HepG2 (cell line): ENCODE measurements at regions not wholly inside any gene's neighbourhood (a gene's known extent, or its start where the extent isn't known, plus 50 kb on each side); places are given as distances from the start of the nearest gene placed in this dataset.

Source experiments
- CREB1 ChIP-seq, 2 experiments: fragments of 450-650 bp in 1 of 2; IDR thresholded peaks; 2 replicates each; pipeline ENCODE4 v1.6.1; 2016 to 2017; ENCODE audit warnings: control low read depth in 1 of 2, mild to moderate bottlenecking in 1 of 2, missing compliant biosample characterization in 1 of 2, missing genetic modification characterization in 1 of 2
- FOSL1 ChIP-seq: sonication (generic); formaldehyde crosslinking; IDR thresholded peaks from 2 replicates; pipeline ENCODE4 v1.9.0; 2021; ENCODE audit warnings: missing genetic modification reagents, borderline replicate concordance
- KLF16 ChIP-seq, 2 experiments: sonication (generic) in 1 of 2; formaldehyde crosslinking in 1 of 2; IDR thresholded peaks; 2 replicates each; pipeline versions ENCODE4 v1.6.1 to v1.8.0; 2016 to 2023; ENCODE audit warnings: missing genetic modification reagents in 2 of 2, missing compliant biosample characterization in 1 of 2
- MBD4 ChIP-seq: IDR thresholded peaks from 2 replicates; pipeline ENCODE4 v1.6.1; 2012; ENCODE audit warnings: low read length, inconsistent platforms, borderline replicate concordance
- NFKBIZ ChIP-seq: IDR thresholded peaks from 2 replicates; pipeline ENCODE4 v1.6.1; 2018; ENCODE audit warnings: missing genetic modification reagents, missing compliant biosample characterization
- SIX4 ChIP-seq: sonication (generic); formaldehyde crosslinking; IDR thresholded peaks from 2 replicates; pipeline ENCODE4 v1.4.0; 2020; ENCODE audit warnings: missing genetic modification reagents
- TEAD3 ChIP-seq: optimal IDR thresholded peaks from 2 replicates; pipeline ENCODE3; 2016; ENCODE audit warnings: borderline replicate concordance
- ZFP82 ChIP-seq: sonication (generic); formaldehyde crosslinking; IDR thresholded peaks from 2 replicates; pipeline ENCODE4 v1.5.1; 2020; ENCODE audit warnings: mild to moderate bottlenecking, missing genetic modification reagents, borderline replicate concordance
- ZIK1 ChIP-seq: sonication (generic); formaldehyde crosslinking; IDR thresholded peaks from 2 replicates; pipeline ENCODE4 v1.5.0; 2020; ENCODE audit warnings: mild to moderate bottlenecking, low read depth, missing genetic modification reagents, borderline replicate concordance
- ZNF614 ChIP-seq: IDR thresholded peaks from 2 replicates; pipeline ENCODE4 v1.6.1; 2018; ENCODE audit warnings: missing biosample characterization, missing genetic modification reagents, inconsistent platforms, borderline replicate concordance
- ZNF652 ChIP-seq: IDR thresholded peaks from 2 replicates; pipeline ENCODE4 v1.6.1; 2016; ENCODE audit warnings: low read depth, borderline replicate concordance
- ZSCAN29 ChIP-seq: sonication (generic); formaldehyde crosslinking; conservative IDR thresholded peaks from 2 replicates; pipeline ENCODE4 v1.4.0; 2020; ENCODE audit warnings: mild to moderate bottlenecking, missing genetic modification reagents
- TF ChIP-seq, protein P1 (sequence below): sonication (generic); formaldehyde crosslinking; IDR thresholded peaks from 2 replicates; pipeline ENCODE4 v1.4.0; 2020; ENCODE audit warnings: missing genetic modification reagents
- TF ChIP-seq, protein P2 (sequence below): sonication (generic); formaldehyde crosslinking; IDR thresholded peaks from 2 replicates; pipeline ENCODE4 v1.4.0; 2020; ENCODE audit warnings: missing genetic modification reagents
- TF ChIP-seq, protein P3 (sequence below): sonication (generic); formaldehyde crosslinking; IDR thresholded peaks from 2 replicates; pipeline ENCODE4 v1.4.0; 2020; ENCODE audit warnings: mild to moderate bottlenecking, low read depth, missing genetic modification reagents
- TF ChIP-seq, protein P4 (sequence below): IDR thresholded peaks from 2 replicates; pipeline ENCODE4 v1.6.1; 2018; ENCODE audit warnings: missing genetic modification reagents, mild to moderate bottlenecking, missing compliant biosample characterization
- TF ChIP-seq, protein P5 (sequence below): IDR thresholded peaks from 2 replicates; pipeline ENCODE4 v1.6.1; 2016; ENCODE audit warnings: low read depth, missing genetic modification reagents, missing compliant biosample characterization
- TF ChIP-seq, protein P6 (sequence below): sonication (generic); formaldehyde crosslinking; IDR thresholded peaks from 2 replicates; pipeline ENCODE4 v1.4.0; 2020; ENCODE audit warnings: mild to moderate bottlenecking, missing genetic modification reagents

DNA sequence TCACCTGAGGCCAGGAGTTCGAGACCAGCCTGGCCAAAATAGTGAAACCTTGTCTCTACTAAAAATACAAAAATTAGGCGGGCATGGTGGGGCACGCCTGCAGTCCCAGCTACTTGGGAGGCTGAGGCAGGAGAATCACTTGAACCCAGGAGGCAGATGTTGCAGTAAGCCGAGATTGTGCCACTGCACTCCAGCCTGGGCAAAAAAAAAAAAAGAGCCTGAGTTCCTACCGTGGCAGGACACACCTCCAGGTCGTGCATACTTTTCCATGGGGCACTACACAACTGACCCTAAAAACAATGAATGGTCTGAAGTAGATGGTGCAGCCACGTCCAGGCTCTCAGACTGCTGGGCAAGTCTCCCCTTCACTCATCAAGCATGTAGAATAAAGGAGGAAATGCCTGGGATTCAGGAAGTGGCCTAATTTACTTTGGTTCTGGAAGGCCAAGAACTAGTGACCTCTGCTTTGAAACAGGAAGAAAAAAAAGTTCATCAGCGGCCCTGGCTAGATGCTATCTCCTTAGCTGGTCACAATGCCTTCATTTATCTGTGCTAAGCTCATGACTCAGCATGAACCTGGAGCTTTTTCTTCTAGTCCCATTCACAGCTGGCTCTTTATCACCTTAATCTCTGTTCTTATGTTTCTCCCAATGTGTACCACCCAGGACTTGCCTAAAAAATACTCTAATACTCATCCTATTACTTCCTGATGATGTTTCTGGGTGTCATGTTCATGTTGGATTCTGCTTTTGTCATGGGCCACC lies 55.8 kb upstream of the OR6J1 start (continued):
- TF ChIP-seq SIX4, result peak; percentile 85; the same call in 1 of the 2 replicates
- no peak for TF ChIP-seq ZFP82 (CRISPR knock-in tag)
- peak in 1 of 2 experiments; percentile 87; a peak in 2 of 4 replicates for TF ChIP-seq KLF16 (CRISPR knock-in tag; IDR thresholded peaks at IDR 0.05)
- TF ChIP-seq ZNF652 (CRISPR knock-in tag), result peak; percentile 13; the same call in 1 of the 2 replicates
- TF ChIP-seq, protein P1, sequence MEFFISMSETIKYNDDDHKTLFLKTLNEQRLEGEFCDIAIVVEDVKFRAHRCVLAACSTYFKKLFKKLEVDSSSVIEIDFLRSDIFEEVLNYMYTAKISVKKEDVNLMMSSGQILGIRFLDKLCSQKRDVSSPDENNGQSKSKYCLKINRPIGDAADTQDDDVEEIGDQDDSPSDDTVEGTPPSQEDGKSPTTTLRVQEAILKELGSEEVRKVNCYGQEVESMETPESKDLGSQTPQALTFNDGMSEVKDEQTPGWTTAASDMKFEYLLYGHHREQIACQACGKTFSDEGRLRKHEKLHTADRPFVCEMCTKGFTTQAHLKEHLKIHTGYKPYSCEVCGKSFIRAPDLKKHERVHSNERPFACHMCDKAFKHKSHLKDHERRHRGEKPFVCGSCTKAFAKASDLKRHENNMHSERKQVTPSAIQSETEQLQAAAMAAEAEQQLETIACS, result no peak
- TF ChIP-seq, protein P2, sequence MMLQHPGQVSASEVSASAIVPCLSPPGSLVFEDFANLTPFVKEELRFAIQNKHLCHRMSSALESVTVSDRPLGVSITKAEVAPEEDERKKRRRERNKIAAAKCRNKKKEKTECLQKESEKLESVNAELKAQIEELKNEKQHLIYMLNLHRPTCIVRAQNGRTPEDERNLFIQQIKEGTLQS (CRISPR knock-in tag), result no peak
- TF ChIP-seq ZSCAN29 (CRISPR knock-in tag), result 0 out of 2 replicates have a peak, but pooled peaks have one; percentile 39
- TF ChIP-seq, protein P3, sequence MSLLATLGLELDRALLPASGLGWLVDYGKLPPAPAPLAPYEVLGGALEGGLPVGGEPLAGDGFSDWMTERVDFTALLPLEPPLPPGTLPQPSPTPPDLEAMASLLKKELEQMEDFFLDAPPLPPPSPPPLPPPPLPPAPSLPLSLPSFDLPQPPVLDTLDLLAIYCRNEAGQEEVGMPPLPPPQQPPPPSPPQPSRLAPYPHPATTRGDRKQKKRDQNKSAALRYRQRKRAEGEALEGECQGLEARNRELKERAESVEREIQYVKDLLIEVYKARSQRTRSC, result no peak
- TF ChIP-seq, protein P4, sequence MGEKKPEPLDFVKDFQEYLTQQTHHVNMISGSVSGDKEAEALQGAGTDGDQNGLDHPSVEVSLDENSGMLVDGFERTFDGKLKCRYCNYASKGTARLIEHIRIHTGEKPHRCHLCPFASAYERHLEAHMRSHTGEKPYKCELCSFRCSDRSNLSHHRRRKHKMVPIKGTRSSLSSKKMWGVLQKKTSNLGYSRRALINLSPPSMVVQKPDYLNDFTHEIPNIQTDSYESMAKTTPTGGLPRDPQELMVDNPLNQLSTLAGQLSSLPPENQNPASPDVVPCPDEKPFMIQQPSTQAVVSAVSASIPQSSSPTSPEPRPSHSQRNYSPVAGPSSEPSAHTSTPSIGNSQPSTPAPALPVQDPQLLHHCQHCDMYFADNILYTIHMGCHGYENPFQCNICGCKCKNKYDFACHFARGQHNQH (CRISPR knock-in tag), result peak; percentile 91
- peak; percentile 96 for TF ChIP-seq ZNF614
- TF ChIP-seq MBD4, result no peak
- TF ChIP-seq FOSL1 (CRISPR knock-in tag), result peak; percentile 65
- peak; percentile 96 for TF ChIP-seq TEAD3 (CRISPR knock-in tag)
- no peak for TF ChIP-seq CREB1 (IDR thresholded peaks at IDR 0.05)
- no peak for TF ChIP-seq CREB1 (CRISPR knock-in tag; IDR thresholded peaks at IDR 0.05)
- TF ChIP-seq, protein P5, sequence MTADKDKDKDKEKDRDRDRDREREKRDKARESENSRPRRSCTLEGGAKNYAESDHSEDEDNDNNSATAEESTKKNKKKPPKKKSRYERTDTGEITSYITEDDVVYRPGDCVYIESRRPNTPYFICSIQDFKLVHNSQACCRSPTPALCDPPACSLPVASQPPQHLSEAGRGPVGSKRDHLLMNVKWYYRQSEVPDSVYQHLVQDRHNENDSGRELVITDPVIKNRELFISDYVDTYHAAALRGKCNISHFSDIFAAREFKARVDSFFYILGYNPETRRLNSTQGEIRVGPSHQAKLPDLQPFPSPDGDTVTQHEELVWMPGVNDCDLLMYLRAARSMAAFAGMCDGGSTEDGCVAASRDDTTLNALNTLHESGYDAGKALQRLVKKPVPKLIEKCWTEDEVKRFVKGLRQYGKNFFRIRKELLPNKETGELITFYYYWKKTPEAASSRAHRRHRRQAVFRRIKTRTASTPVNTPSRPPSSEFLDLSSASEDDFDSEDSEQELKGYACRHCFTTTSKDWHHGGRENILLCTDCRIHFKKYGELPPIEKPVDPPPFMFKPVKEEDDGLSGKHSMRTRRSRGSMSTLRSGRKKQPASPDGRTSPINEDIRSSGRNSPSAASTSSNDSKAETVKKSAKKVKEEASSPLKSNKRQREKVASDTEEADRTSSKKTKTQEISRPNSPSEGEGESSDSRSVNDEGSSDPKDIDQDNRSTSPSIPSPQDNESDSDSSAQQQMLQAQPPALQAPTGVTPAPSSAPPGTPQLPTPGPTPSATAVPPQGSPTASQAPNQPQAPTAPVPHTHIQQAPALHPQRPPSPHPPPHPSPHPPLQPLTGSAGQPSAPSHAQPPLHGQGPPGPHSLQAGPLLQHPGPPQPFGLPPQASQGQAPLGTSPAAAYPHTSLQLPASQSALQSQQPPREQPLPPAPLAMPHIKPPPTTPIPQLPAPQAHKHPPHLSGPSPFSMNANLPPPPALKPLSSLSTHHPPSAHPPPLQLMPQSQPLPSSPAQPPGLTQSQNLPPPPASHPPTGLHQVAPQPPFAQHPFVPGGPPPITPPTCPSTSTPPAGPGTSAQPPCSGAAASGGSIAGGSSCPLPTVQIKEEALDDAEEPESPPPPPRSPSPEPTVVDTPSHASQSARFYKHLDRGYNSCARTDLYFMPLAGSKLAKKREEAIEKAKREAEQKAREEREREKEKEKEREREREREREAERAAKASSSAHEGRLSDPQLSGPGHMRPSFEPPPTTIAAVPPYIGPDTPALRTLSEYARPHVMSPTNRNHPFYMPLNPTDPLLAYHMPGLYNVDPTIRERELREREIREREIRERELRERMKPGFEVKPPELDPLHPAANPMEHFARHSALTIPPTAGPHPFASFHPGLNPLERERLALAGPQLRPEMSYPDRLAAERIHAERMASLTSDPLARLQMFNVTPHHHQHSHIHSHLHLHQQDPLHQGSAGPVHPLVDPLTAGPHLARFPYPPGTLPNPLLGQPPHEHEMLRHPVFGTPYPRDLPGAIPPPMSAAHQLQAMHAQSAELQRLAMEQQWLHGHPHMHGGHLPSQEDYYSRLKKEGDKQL (CRISPR knock-in tag), result peak; percentile 82
- TF ChIP-seq ZIK1, result peak; percentile 16; the same call in 1 of the 2 replicates
- TF ChIP-seq, protein P6, sequence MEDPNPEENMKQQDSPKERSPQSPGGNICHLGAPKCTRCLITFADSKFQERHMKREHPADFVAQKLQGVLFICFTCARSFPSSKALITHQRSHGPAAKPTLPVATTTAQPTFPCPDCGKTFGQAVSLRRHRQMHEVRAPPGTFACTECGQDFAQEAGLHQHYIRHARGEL, result no peak
- peak; percentile 92 for TF ChIP-seq NFKBIZ (CRISPR knock-in tag)
